ENCODE measurements at regions not wholly inside any gene's neighbourhood (a gene's known extent, or its start where the extent isn't known, plus 50 kb on each side); places are given as distances from the start of the nearest gene placed in this dataset.

- TF ChIP-seq POLR2A (IDR thresholded peaks at IDR 0.05; ENCODE audit: low read depth, low read length), result no peak
- TF ChIP-seq POLR2AphosphoS5 (IDR thresholded peaks at IDR 0.05; ENCODE audit: low read depth, low read length), result no peak
Observed at GRCh38 chr12:77429426-77429825, 364.1 kb upstream of the E2F7 start.

Data from GM12892 (cell line).